GM21390 (cell line): ENCODE measurements at regions not wholly inside any gene's neighbourhood (a gene's known extent, or its start where the extent isn't known, plus 50 kb on each side); places are given as distances from the start of the nearest gene placed in this dataset.
"Not testable (repeated sequence)": the region's sequence is repeated elsewhere in the genome, so short reads cannot be mapped to it uniquely, and the experiment has no call there.

Experiments used
- ATAC-seq: cut with Tn5 transposase; IDR thresholded peaks from one replicate; pipeline ENCODE4 v1.9.1; 2021; ENCODE audit not compliant: unreplicated experiment

GRCh38 chr5:24232041-24232440 is 412.7 kb downstream of the CDH10 start:
- no peak for ATAC-seq

DNA sequence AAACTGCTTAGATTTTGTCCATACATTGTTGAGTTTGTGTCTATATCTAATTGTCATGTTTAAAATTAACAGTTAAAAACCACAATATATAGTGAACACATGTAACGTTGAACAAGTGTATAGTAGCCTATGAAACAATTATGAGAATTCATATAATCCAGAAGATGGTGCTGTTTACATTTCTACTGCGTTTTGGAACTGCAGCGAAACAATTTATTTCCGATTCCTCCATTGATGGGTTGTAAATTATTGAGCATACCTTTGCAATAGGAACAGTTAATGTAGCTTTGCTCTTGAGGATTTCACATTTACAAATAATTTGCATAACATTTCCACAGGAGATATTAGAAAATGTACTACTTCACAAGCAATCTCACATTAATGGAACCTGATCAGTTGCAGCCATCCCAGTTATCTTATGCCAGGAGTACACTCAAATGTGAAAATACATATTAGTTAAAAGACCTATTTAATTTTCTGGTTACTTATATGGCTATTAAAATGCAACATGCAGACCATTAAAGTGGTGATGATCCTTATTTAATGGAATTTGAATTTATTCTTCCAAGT is 411.8 kb downstream of the CDH10 start:
- no peak for ATAC-seq

GRCh38 chr5:24235946-24236345 is 408.8 kb downstream of the CDH10 start:
- no peak for ATAC-seq

DNA sequence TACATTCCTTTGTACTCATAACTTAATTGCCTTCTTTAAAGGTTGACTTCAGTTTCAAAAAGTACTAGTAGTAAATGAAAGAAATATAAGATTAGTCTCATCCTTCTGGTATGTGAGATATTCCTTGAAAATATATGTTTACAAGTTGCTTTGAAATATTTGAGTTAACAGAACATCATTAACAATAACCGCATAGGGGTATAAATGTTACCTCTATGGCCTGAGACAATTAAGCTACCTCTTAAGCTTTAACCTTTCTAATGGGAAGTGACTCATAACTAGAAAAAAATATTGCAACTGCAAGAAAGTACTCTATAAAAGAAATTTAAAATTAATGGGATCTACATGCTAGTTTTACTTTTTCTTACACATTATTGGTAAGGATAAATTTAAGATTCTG is 399.0 kb downstream of the CDH10 start:
- ATAC-seq: no peak

GRCh38 chr5:24264547-24264946 is 380.2 kb downstream of the CDH10 start:
- ATAC-seq: no peak

DNA sequence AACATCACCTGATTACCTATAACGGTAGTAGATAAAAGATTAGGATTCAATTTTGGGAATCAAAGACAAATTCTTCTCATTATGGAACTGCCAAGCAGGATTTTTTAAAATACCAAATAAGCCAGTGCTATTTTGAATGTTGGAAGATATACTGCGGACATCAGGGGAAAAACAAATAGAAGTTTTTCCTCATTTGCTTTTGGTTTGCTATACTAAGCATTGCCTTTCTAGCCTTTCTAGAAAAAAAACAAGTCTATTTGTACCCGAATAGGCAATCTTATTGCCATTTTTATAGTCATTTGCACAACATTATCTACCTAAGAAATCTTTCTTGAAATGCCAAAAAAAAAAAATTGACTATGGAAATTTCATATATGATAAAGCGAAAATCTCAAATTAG is 379.5 kb downstream of the CDH10 start:
- no peak for ATAC-seq

DNA sequence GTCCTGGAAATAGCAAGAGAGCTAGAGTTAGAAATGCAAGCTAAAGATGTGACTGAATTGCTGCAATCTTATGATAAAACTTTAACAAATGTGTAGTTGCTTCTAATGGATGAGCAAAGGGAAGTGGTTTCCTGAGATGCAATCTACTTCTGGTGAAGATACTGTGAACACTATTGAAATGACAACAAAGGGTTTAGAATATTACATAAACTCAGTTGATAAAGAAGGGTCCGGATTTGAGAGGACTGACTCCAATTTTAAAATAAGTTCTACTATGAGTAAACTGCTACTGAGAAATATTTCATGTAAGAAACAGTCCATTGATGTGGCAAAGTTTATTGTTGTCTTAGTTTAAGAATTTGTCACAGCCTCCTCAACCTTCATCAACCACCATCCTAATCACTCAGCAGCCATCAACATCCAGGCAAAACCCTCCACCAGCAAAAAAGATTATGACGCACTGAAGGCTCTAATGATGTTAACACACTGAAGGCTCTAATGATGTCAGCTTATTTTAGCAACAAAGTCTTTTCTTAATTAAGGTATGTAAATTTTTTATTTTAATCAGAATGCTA is 376.2 kb downstream of the CDH10 start:
- no peak for ATAC-seq

DNA sequence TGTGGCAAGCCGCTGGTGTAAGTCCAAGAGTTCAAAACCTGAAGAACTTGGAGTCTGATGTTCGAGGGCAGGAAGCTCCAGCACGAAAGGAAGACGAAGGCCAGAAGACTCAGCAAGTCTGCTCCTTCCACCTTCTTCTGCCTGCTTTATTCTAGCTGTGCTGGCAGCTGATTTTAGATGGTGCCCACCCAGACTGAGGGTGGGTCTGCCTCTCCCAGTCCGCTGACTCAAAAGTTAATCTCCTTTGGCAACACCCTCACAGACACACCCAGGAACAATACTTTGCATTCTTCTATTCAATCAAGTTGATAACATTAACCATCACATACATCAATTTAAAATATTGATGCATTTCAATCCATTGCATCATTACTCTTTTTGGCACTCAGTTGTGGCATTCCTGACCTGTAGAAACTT is 373.1 kb downstream of the CDH10 start:
- ATAC-seq: not testable (repeated sequence)

DNA sequence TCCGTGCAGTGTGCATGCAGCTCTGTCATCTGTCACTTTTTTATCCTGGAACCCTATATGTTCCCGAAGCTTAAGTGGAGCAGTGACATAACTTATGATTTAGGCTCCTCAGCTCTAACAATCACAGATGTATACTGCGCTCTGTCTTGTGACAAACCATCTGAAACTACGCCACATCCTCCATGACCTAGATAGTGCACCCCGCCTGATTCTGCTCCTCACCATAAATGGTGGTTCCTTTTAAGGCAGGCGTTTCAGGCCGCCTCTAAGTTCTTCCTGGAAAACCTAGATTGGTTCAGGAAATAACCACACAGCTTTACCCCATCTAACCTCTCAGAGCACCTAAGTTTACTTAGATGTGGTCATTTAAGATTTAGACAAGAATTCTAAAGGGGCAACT is 372.0 kb downstream of the CDH10 start:
- no peak for ATAC-seq

DNA sequence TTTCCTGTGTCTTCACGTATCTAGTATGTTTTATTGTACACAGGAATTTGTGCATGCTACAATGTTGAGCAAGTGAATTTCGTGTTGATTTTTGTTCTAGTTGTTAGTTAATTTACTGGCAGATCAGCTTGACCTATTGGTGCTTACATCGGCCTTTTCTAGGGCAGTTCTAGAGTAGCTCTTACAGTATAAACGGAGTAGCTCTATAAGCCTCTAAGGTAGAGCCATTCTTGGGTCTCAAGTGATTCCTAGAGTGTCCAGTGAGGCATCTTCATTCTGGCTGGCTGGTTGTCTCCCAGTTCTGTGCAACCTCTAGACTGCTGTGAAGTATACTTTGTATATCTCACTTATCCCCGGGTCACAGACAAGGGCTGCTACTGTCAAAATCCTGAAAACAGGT is 364.6 kb downstream of the CDH10 start:
- no peak for ATAC-seq

GRCh38 chr5:24281818-24282217 is 363.0 kb downstream of the CDH10 start:
- no peak for ATAC-seq

DNA sequence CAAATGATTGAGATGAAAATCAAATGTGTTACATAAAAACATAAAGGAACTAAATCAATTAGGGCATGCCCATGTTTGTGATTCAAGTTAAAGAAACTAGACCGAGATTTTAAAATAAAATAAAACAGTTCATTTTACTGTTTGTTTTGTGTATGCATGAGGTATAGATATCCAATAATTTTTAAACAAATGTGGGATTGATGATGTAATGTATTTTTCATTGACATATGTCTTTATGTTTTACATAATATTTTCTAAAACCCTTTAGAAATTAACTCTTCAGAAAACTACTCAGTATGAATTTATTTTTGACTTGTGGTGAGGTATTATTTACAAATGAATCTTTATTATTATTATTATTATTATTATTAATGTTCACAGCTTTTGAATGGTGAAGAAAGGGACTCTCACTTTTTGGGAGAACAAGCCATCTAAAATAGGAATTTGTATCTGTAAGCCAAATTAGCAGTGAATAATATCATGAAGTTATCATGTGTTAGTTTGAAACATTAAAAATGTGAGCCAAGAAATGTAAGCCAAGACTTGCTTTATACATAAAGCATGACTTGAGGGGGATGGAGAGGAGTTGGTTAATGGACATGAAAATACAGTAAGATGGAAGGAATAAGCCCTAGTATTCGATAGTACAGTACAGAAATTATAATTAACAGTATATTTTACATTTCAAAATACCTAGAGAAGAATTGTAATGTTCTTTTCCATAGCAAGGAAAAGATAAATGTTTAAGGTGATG is 355.0 kb downstream of the CDH10 start:
- no peak for ATAC-seq

- no peak for ATAC-seq
Observed at GRCh38 chr5:24290536-24290935, 354.2 kb downstream of the CDH10 start.

GRCh38 chr5:24291916-24292315 is 352.9 kb downstream of the CDH10 start:
- no peak for ATAC-seq

GRCh38 chr5:24294333-24294732 is 350.4 kb downstream of the CDH10 start:
- ATAC-seq: no peak

DNA sequence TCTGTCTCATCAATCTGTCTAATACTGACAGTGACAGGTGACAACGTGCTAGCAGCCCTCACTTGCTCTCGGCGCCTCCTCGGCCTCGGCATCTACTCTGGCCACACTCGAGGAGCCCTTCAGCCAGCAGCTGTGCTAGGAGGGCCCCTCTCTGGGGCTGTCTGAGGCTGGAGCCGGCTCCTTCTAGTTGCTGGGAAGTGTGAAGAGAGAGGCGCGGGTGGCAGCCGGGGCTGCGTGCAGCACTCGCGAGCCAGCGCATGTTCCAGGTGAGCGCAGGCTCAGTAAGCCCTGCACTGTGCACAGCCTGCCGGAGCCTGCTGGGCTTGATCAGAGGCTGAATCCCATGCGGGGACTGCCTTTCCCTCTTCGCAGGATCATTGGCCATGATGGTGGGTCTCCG is 330.7 kb downstream of the CDH10 start:
- ATAC-seq: no peak

DNA sequence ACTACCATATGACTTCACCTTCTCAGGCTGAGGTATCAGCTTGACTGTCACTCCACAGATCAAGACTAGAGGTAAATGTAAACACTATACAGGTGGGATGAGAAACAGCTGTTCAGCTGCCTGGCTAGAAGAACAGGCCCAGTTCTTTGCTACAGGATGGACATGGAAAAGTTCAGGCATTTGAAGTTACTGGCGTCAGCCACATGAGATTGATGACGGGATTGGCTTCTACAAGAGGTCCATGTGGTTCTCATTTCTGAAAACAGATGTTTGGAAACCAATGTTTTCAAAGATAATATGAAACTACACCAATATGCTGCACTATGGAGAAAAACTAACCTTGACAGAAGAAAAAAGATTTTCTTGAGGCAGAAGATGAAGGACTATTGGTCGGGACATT is 324.1 kb downstream of the CDH10 start:
- ATAC-seq: no peak

DNA sequence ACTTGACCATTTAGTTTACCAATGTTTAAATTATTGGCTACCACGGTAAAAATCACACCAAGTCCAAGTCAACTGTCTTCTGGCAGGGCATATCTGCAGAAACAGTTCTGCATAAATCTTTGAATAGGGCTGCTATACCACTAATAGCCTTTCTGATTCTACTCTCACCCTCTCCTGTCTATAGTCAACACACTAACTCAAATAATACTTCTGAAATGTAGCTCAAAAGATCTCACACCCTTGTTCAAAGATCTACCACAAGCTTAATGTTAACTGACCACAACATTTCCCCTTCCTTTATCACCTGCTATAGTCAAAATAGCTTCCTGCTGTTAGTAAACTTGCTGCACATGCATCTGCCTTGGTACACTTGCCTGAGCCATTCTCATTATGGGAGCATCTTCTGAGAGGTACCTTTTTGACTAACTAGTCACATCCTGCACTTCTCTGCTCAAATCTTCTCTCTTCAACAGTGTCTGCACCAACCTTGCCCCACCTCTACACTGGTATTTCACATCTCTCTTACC is 319.4 kb downstream of the CDH10 start:
- ATAC-seq: no peak

DNA sequence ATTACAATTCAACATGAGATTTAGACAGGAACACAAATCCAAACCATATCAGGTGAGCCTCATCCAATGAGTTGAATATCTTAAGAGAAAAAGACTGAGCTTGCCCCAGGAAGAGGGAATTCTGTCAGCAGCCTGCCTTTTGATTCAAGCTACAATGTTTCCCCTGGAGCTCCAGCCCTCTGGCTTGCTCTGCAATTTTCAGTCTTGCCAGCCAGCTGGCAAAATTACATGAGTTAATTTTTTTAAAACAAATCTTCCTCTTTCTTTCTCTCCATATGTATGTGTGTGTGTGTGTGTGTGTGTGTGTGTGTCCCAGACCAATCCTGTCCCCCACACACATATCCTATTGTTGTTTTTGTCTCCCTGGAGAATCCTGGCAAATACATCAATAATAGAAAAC is 313.2 kb downstream of the CDH10 start:
- ATAC-seq: no peak

DNA sequence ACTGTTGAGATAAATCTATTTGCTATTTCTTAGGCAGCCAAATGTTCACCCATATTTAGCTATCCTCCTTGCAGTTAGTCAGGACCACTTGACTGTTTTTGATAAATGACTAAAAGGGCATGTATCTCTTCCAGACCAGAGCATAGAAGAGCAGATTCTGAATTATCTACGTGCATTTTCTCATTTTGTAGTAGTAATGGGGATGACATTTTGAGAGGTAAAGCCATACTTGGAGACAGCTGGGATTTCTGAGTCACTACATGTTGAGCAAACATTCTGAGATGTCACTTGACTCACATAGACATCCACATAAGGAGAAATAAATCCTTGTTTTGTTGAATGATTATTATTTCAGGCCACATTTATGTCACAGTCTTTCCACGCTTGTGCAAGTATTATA is 297.6 kb downstream of the CDH10 start:
- no peak for ATAC-seq

DNA sequence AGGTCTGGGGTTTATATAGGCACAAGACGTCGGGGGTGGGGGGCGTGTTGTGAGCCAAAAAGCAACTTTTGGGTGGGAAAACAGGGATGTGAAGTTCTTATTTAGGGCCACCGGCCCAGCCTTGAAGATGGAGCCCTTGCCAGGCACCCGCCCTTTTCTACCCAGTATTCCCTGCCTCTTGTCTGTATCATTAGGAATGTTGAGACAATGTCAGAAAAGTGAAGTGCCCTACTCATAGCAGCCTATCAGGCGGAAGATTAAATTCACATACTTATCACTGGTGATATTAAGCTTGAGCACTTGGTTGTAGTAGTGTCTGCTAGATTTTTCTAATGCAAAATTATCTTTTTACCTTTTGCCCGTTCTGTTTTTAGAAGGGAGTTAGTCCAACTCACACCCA is 293.5 kb downstream of the CDH10 start:
- ATAC-seq: no peak

- ATAC-seq: no peak
Observed at GRCh38 chr5:24353016-24353415, 291.8 kb downstream of the CDH10 start.
